HG02884 (cell line): ENCODE measurements at regions not wholly inside any gene's neighbourhood (a gene's known extent, or its start where the extent isn't known, plus 50 kb on each side); places are given as distances from the start of the nearest gene placed in this dataset.

Experiments
- ATAC-seq: cut with Tn5 transposase; IDR thresholded peaks from one replicate; pipeline ENCODE4 v1.9.1; 2021; ENCODE audit warnings: mild to moderate bottlenecking, moderate library complexity; ENCODE audit not compliant: unreplicated experiment

DNA sequence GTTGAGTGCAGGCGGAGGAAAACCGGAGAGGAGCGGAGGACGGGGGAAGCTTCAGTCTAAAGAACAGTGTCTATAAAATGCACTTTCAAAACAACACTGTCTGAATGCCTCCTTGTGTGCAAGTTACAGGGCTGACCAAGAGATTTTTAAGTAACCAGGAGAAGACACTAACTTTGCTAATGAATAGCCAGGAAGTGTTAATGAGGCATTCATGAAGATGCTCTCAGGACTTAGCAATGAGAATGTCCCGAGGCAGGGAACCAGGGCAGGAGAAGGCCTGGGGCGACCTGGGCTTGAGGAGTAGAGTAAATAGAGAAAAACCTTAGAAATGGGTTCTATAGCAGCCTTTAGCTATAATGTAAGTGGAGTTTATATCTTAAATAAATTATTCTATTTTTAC lies 312.1 kb downstream of the SKIDA1 start:
- ATAC-seq = no peak

DNA sequence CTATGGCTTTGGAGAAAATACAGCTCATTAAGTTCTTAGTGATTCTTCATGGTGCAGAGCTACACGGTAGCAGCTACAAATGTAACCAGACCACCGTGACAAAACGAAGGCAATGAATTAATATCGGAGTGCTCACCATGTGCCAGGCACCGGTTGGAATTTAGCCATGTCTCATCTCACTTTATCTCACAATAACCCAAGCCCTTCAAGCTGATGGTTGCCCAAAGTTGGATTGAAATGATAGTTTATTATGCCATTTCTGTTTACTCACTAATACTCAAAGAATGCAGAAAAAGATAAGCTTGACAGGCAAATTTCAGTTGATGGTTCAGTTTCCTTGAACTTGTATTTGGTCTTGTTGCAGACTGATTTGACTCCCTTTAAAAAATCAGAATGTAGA lies 312.6 kb downstream of the SKIDA1 start:
- no peak for ATAC-seq

DNA sequence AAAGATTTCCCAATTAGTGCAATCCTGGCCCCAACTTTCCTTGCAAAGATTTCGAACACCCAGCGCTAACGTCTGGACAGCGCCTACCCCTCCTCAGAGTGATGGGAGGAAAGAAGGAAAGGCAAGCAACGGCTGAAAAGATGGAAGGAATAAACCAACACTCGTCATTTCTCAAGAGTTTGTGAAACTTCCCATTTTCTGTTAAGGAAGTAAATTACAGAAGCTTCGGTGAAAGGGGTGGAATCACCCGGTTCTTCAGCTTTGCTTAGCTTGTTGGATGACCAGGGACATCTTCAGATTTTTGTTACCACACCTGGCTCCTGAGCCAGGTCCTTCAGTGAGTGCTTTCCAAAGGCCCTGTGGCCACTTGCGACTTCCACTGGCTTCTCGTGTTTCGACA lies 313.1 kb downstream of the SKIDA1 start:
- ATAC-seq = no peak

DNA sequence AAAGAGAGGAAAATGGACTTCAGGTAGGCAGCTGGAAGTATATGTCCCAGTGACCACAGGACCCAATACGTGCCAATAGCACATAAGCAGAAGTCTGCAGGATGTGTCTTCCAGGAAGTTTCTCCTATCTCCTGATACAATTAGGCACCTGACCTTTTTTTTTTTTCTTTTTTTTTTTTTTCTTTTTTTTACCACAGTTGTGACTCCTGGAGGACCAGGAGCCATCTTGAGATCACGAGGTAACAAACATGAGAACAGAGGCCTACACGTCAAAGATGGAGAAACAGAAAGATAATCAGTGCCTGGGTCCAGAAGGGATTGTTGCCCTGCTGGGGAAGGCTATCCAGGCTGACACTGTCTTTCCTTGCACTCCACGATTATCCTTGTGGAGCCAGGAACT lies 312.4 kb upstream of the NEBL start:
- ATAC-seq = no peak

DNA sequence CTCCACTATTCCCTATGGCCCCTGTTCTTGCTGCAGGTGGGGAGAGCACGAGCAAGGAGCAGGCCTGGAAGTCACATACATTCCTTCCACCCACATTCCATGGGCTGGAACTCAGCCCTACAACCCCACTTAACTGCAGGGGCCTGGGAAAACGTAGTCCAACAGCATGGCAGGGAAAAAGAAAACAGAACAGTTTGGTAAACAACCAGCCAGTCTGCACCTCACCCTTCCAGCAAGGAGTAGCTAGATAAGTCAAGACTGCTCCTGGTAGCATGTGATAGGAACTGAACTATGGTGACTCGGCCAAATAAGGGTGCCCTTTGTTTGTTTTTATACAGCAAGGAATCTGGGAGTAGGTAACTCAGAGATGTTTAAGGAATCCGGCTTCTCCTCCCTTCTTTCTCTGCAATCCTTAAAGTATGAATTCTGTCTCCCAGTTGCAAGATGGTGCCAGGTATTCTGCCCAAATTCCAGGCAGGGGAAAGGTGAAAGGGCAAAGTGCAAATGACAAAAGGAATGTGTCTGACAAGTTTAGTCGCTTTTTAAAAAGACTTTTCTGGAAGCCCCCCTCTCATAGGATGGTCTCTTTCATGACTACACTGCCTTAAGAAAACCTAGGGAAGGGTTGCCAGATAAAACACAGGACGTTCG lies 311.7 kb upstream of the NEBL start:
- ATAC-seq = no peak

DNA sequence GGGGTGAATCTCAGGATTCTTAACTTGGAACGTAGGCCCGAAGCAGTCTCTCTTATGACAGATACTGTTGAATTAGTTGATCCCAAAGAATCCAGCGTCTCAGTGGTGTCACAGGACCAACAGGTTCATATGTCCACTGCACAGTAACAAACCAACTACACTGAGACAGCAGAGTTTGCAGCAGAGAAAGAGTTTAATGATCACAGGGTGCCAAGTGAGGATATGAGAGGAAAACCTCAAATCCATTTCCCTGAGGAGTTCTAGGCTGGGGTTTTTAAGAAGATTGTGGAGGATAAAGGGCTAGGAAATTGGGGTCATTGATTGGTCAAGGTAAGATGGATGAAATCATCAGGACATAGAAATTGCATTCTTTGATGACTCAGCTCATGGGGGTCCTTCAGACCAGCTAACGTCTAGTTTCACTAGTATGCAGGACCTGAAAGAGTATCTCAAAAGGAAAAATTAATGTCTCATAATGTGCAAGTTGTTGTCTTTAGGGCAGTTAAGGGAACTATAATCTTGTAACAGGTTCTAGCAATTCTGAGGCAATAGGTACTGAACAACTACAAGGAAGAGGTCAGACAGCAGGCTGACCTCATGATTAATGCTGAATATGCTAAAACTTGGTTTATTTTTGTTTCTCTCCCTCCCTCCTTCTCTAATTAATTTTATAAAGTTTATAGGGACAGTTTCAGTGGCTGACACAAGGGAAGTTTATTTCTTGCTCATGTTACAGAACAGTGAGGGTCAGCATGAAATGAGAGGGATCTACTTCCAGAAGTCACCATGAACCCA lies 310.9 kb upstream of the NEBL start:
- ATAC-seq = no peak

DNA sequence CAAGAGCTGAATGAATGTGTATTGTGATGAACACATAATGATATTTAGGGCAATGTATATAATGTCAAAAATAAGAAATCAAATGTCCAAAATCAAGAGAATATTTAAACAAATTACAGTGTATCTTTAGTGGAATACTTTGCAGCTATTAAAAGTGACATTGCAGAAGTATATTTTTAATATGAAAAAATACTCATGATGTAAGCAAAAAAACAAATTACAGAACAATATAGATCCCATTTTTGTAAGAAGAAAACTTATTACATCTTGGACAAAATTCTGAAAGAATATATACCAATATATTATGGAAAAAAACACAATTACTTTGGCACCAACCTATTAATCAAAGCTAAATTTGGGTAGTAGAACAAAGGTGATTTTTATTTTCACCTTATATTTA lies 308.2 kb upstream of the NEBL start:
- ATAC-seq = no peak

DNA sequence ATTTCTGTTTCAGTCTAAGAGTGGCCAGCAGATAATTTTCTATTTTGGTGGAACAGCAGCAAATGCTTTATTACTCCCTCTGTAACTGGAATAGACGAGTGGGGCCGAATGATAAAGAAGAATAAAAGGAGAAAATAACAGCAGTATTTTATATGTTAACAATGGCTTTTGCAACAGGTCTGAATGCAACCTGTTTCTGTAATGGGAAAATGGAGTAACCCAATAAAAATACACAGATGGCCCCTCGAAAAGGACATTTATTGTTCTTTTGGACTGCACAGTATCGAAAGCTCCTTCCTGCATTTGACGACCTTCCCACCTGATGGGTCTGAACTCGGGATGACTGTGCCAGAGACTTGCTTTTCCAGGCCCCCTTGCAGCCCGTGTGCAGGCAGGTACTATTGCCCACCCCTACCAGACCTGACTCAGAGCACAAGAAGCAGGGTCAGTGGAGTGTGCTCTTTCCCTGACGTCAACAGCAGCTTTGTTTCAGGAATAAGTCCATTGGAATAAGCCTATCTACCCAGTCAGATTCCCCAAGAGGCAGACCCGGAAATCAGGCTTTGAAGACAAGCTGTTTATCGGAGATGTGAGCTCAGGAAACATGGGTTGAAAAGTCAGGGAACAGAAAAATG lies 306.5 kb upstream of the NEBL start:
- no peak for ATAC-seq

DNA sequence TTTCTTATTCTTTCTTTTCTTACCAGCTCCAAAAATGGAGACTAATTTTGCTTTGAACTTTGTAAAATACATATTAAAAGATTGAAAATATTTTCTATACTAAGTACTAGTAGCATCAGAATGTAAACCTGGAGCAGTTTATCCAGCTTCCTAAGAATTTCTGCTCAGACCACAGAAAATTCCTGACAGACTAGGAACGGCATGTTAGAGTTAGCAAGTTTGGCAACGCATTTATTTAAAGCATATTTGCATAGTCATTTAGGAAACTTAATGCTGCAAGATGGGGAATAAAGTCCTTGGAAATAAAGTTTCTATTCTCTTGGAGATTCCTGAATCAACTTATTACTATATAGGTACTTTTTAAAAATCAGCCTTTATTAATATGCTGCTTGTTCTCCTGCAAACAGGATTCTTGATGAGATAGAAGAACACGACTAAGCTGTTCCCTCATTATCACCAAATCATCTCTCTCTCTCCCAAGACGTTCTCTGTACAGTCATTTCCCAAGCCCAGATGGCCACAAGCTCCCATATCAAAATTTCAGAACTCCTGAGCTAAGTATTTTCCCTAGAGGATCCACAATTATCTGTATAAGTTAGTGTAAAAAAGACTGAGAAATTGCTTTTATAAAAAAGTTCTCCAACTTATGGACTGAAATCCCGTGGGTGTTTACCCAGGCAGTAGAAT lies 305.8 kb upstream of the NEBL start:
- ATAC-seq = no peak

DNA sequence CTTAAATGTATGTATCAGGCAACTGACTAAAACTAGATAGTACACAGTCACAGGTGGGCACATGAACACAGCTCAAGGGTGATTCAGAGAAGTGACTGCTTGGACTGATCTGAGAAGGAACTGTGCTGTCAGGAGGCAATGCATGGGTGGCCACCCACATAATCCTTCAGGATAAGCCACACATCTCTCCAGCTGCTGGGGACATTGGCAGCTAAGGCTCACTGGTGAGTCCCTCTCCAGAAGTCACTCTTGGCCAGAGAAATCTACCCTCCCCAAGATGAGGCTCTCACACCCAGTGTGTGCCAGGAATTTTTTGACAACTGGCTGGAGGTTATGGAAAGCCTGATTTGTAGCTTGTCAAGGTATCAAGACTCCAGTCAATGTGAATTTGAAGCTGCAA lies 302.4 kb upstream of the NEBL start:
- no peak for ATAC-seq

DNA sequence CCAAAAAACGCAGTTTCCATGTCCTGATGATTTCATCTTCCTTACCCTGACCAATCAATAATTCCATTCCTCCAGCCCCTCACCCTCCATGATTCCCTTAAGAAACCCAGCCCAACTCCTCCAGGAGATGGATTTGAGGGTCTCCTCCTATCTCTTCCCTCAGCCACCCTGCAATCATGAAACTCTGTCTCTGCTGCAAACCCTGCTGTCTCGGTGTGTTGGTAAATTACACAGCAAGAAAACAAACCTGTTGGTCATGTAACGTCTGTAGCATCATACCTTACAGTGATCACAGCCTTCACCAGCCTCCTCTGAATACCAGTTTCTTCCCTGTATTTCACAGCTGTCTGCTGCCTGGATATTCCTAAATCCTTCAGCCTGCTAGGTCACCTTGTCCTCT lies 300.7 kb upstream of the NEBL start:
- no peak for ATAC-seq

DNA sequence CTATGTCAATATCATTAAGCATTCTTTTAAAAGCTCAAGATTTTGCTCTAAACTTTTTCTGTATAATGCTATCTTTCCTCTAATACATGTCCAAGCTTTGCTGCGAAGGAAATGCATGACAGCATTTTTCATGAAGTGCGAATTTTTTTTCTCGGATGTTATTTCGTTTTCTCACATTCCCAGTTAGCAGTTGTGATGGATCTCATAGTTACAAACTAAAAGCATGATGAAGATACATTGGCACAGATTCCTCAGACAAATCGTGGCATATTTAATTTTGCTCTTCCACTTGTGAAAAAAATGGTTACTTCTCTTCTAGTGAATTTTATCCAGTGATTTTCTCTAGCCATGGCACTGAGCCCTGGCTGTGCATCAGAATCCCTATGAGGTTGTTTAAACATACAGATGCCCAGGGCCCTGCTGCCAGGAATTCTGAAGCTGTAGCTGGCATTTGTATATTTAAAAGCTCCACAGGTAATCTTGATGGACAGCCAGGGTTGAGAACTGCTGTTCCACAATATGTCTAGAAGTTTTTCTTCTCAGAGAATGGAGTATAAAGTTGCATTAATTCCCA lies 299.8 kb upstream of the NEBL start:
- no peak for ATAC-seq

DNA sequence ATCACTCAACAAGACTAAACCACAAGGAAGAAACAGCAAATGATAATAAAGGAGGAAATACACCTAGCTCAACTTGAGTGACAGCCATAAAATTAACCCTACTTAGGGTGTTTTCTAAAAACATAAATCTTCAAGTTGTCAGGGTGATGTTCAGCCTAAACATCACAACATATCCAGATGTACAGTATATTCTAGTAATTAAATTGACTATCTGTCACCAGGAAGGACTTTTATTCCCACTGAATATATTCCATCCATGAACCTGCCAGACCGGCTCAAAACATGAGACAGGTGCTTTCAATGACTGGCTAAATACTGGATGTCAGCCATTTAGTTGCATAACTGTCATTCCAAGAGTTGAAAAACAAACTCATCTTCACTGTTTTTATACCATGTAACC lies 298.1 kb upstream of the NEBL start:
- ATAC-seq = no peak

DNA sequence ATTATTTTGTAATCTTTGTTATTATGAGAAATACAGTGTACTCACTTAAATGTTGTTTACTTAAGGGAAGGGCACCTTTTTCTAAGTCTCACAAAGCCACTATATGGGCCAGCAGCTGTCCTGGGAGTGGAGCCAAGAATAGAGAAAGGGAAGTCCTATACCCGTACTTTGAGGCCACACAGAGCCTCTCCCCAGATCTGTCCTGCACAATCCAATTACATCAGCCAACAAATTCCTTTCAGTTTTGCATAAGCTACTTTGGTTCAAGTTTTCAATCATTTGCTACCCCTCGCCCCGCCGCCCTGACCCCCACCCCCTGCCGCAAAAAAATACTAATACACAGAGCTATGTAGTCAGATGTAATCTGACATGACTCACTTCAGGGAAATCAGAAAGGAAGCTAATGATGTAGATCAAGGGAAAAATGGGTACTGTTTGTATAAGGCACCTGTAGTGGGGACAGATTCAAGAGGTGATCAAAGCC lies 297.4 kb upstream of the NEBL start:
- ATAC-seq = no peak

DNA sequence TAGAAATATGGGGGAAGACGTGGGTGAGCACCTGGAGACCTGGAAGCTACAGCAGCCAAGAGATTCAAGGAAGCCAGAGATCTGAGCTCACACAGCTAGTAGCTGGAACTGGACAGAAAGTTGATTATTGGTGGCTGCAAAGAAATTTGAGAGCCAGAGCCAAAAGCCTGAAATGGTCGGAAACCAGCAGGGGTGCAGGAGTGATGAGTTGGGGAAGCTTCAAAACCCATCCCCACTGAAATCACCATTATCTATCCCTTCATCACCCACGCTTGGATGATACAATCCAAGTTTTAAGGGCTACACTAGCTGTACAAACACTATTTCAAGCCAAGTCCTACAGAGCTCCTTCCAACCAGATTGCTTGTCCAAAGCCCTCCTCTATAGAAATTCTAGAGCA lies 296.1 kb upstream of the NEBL start:
- no peak for ATAC-seq

DNA sequence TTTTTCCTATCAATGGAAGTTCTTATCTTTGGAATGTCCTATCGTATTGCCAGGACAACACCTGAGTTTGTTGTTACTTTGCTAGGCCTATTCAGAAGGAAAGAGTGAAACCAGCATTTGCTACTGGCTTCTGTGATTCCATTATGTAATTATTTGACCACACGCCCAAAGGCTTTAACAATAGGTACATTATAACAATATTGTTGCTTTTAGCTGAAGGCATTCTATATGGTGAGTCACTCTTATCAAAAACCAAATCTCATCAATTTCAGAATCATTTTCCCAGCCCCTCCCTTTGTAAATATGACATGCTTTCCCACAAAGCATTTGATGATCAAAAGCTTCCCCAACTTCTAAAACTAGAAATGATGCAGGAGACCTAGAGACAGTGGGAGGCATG lies 294.4 kb upstream of the NEBL start:
- ATAC-seq = no peak

DNA sequence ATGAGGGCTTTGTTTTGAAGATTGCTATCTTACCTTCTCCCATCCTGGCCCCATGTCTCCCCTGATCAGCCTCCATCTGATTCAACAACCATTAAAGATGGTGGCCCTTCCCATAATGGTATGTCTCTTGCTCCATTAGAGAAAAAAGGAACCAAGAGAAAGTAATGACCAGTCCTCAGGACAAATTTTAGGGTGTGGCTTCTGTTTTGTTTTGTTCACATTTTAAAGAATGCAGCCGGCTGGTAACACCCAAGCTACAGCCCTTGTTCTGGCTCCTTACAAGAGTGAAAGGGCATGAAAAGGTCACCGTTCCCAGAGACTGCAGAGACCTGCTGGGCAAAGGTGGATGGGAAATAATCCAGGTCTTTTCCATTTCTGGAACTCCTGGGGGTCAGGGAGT lies 287.9 kb upstream of the NEBL start:
- no peak for ATAC-seq

DNA sequence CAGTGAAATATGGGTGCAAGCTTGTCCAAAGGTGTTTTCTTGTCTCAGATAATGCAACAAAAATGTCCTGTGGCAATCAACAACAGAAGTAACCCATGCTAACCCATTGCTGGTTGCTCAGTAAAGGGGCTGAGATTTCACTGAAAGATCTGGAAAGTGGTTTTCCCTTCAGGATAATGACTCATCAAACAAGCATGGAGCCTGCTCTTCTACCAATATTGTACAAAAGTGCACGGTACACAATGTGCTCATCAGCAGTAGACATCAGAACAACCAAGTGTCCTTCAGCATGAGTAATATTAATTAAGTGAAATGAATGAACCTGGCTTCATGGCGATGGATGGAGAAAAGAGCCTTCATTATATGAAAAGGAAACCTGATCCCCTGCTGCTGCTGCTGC lies 287.1 kb upstream of the NEBL start:
- ATAC-seq = no peak

DNA sequence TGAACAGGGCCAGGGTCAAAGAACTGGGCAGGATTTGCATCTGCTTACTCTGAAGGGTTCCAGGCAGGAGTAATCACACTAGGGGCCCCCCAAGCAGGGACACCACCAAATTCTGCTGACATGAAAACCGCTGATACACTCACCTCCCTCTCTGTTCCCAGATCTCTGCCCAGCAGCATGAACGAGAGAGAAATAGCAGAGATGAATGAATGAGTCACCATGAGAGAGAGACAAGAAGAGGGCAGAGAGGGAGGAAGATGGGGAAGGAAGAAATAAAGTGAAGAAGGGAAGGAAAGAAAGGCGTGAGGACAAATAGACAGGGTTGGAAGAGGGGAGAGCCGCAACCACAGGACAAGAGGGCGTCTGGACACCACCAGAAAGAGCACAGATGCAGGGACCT lies 285.9 kb upstream of the NEBL start:
- ATAC-seq = no peak

DNA sequence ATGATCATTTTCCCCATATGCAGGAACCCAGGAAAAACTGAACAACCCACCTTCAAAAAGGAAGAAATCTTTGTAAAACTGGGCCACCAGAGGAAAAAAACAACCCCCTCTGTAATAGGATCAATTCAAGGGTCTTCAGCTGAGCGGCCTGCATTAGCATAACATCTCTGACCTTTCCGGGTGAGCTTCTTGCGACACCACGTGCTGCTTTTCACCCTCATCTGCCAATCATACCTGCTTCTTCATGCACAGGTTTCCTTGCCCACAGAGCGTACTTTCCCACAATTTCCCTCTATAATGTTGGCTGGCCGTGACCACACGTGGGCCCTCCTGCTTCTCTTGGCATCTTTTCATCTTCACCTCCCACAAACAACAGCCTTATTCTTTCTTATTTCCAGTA lies 284.3 kb upstream of the NEBL start:
- no peak for ATAC-seq

DNA sequence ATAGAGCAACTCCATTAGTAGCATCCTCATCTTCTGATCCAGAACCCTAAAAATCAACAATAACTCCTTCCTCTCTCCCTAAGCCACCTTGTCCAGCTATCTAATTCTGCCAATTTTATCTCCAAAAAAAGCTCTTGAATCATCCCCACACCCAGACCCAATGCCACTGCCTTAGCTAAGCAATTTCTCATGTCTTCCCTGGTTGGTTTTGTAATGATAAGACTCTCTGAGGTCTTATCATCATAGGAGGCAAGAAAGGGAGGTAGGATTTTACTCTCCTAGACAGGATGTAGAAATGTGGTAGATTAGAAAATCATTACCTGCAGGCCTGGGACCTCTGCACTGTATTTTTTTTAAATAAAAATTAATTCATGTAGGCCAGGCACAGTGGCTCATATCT lies 283.5 kb upstream of the NEBL start:
- no peak for ATAC-seq
